ENCODE measurements at regions not wholly inside any gene's neighbourhood (a gene's known extent, or its start where the extent isn't known, plus 50 kb on each side); places are given as distances from the start of the nearest gene placed in this dataset.

DNA sequence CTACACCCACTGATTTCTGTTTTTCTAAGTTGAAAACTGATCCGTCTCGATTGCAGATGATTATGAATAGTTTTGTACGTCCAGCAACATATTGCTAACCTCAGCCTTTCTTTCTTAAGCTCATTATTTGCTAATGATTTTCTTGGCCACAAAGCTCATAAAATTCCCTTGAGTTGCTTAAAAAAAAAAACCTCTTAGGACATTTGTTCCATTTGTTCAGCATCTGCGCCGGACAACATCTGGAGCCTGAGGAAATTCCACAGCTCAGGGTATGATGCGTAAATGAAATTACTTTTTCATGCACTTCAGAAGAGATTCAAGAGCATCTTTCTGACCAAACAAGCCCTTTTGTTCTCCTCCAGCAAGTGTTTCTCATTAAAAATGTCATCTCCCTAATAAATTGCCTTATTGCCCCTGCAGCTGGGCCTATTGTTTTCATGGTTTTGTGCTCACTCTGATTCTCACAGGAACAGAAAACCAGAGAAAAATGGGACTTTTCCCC, 249.1 kb upstream of the MCTP2 start:
- Histone ChIP-seq H3K27ac (ENCODE audit: low read depth, low read length) (no peak overlapping the region), H4K5ac (ENCODE audit: insufficient read length, low read depth, low read length) (no peak overlapping the region)
- WGBS, 2 experiments (ENCODE audit: extremely low coverage in 1 of 2, insufficient coverage in 1 of 2, insufficient read length in 1 of 2, insufficient replicate concordance in 2 of 2, low coverage in 1 of 2, low lambda C conversion rate in 2 of 2, missing lambda C conversion rate in 1 of 2) = 92% methylated on average over 6 of the region's 6 CpGs; no CpG with 5 or more reads in 1 of the 2 experiments
- TF ChIP-seq JUND (IDR thresholded peaks at IDR 0.05; ENCODE audit: low read length) (no peak), KDM4A (IDR thresholded peaks at IDR 0.05; ENCODE audit: low read depth, low read length, severe bottlenecking) (no peak), HDAC6 (IDR thresholded peaks at IDR 0.05; ENCODE audit: low read depth, low read length) (no peak), EGR1 (IDR thresholded peaks at IDR 0.05; ENCODE audit: borderline replicate concordance, low read depth, low read length) (no peak), SP1 (IDR thresholded peaks at IDR 0.05; ENCODE audit: low read depth, low read length) (no peak), RXRA (IDR thresholded peaks at IDR 0.05; ENCODE audit: insufficient read depth, low read depth, low read length) (no peak), EP300 (IDR thresholded peaks at IDR 0.05; ENCODE audit: borderline replicate concordance in 1 of 2, low read depth in 2 of 2, low read length in 2 of 2) (no peak), PHF8 (conservative IDR thresholded peaks at IDR 0.05; ENCODE audit: low read depth, low read length) (no peak), NRF1 (IDR thresholded peaks at IDR 0.05; ENCODE audit: low read depth, low read length) (no peak), RFX5 (IDR thresholded peaks at IDR 0.05; ENCODE audit: borderline replicate concordance, low read depth, low read length) (no peak), GABPA (IDR thresholded peaks at IDR 0.05; ENCODE audit: borderline replicate concordance, insufficient read depth, low read length) (no peak), TEAD4 (IDR thresholded peaks at IDR 0.05; ENCODE audit: low read depth, low read length) (no peak), ATF3 (IDR thresholded peaks at IDR 0.05; ENCODE audit: insufficient read depth, low read depth, low read length) (no peak)

More for the DNA sequence above, 249.1 kb upstream of the MCTP2 start:
- Histone ChIP-seq H2BK12ac (ENCODE audit: low read depth, low read length) (no peak overlapping the region), H3K23ac (ENCODE audit: insufficient read length) (no peak overlapping the region), H3K9me3 (ENCODE audit: insufficient read depth in 2 of 2, low read depth in 1 of 2, low read length in 1 of 2) (no peaks in the 10 kb centered on the region), H3K4me1 (replicated peaks in 1 of 4; ENCODE audit: control insufficient read depth in 3 of 4, insufficient read depth in 4 of 4, low read length in 3 of 4) (no peaks in the 10 kb centered on the region), H4K91ac (replicated peaks; ENCODE audit: insufficient read length, low read length) (no peak overlapping the region), H3K9ac (replicated peaks in 1 of 4; ENCODE audit: extremely low read depth in 1 of 4, low read depth in 3 of 4, low read length in 3 of 4) (no peak overlapping the region), H3K79me1 (ENCODE audit: low read depth, low read length) (no peaks in the 10 kb centered on the region), H2BK20ac (ENCODE audit: low read length) (no peak overlapping the region), H4K20me1 (replicated peaks in 1 of 2; ENCODE audit: control insufficient read depth in 1 of 2, insufficient read depth in 2 of 2, low read length in 2 of 2) (no peaks in the 10 kb centered on the region), H3K27me3 (replicated peaks in 1 of 4; ENCODE audit: control insufficient read depth in 3 of 4, extremely low read depth in 1 of 4, insufficient read depth in 3 of 4, low read length in 3 of 4) (no peaks in the 10 kb centered on the region), H3K4me2 (ENCODE audit: insufficient read depth in 1 of 2, low read depth in 2 of 2, low read length in 2 of 2) (no peak overlapping the region), H3K56ac (replicated peaks; ENCODE audit: insufficient read length, low read depth, low read length) (no peak overlapping the region), H3K23me2 (ENCODE audit: low read depth, low read length) (no peaks in the 10 kb centered on the region), H3K14ac (ENCODE audit: insufficient read length) (no peak overlapping the region), H2BK15ac (ENCODE audit: low read length) (no peak overlapping the region), H2BK5ac (ENCODE audit: low read depth, low read length) (no peak overlapping the region), H3K4me3 (ENCODE audit: extremely low read depth in 1 of 4, insufficient read depth in 2 of 4, low read depth in 3 of 4, low read length in 4 of 4) (no peak overlapping the region), H3K79me2 (ENCODE audit: control insufficient read depth in 1 of 2, insufficient read depth in 2 of 2, low read length in 2 of 2) (no peaks in the 10 kb centered on the region), H3K36me3 (ENCODE audit: control insufficient read depth in 2 of 4, insufficient read depth in 4 of 4, low read length in 3 of 4) (no peaks in the 10 kb centered on the region), H2AFZ (ENCODE audit: low read length) (no peak overlapping the region), H3K4ac (replicated peaks; ENCODE audit: insufficient read length, low read depth, low read length) (no peak overlapping the region), H3K18ac (ENCODE audit: extremely low read depth, low read length) (no peak overlapping the region), H2AK5ac (ENCODE audit: low read depth, low read length) (no peak overlapping the region), H2BK120ac (replicated peaks; ENCODE audit: low read depth, low read length) (no peak overlapping the region), H4K8ac (ENCODE audit: extremely low read depth, insufficient read depth, low read length) (no peak overlapping the region)
- CTCF ChIA-PET (ENCODE audit: partially characterized antibody) = interaction anchor here (0.6 to 1.4 kb wide), 4 partner anchors 8 to 945 kb away, joined by 3 to 6 read pairs (median 4); no protein-coding TSS in a partner anchor
- no peak for FAIRE-seq
- POLR2A ChIA-PET (ENCODE audit: partially characterized antibody) = no interaction called here
- no peak for DNase-seq (ENCODE audit: low read depth in 1 of 2, low spot score in 2 of 2)

Measured in H1 (cell line).